BE2C (cell line): ENCODE measurements at regions not wholly inside any gene's neighbourhood (a gene's known extent, or its start where the extent isn't known, plus 50 kb on each side); places are given as distances from the start of the nearest gene placed in this dataset.

Experiments
- DNase-seq: peaks from one replicate; pipeline ENCODE4 v3.0.0-alpha.2; 2020
- H3K27me3 ChIP-seq: fragments of 250-450 bp; sonication (Bioruptor Pico); 2 replicates; pipeline ENCODE4 v1.5.1; 2020; ENCODE audit warnings: mild to moderate bottlenecking
- H3K36me3 ChIP-seq: fragments of 250-450 bp; sonication (Bioruptor Pico); 2 replicates; pipeline ENCODE4 v1.5.1; 2020; ENCODE audit warnings: mild to moderate bottlenecking
- H3K4me1 ChIP-seq: fragments of 250-450 bp; sonication (Bioruptor Pico); 2 replicates; pipeline ENCODE4 v1.5.1; 2020
- H3K4me3 ChIP-seq: 2 replicates; pipeline ENCODE4 v1.5.1; 2011; ENCODE audit warnings: low read depth, low read length
- H3K9me3 ChIP-seq: fragments of 250-450 bp; sonication (Bioruptor Pico); 2 replicates; pipeline ENCODE4 v1.5.1; 2020
- CTCF ChIP-seq: IDR thresholded peaks from 2 replicates; pipeline ENCODE4 v1.5.1; 2012; ENCODE audit warnings: mild to moderate bottlenecking, low read depth, low read length

- H3K36me3 ChIP-seq, result no peaks in the 10 kb centered on the region
- H3K27me3 ChIP-seq, result no peaks in the 10 kb centered on the region
- TF ChIP-seq CTCF, result no peak
- no peak for DNase-seq
- no peaks in the 10 kb centered on the region for H3K9me3 ChIP-seq
- H3K4me3 ChIP-seq, result no peak overlapping the region
- H3K4me1 ChIP-seq, result no peaks in the 10 kb centered on the region
Observed at GRCh38 chr2:133985563-133985962, 268.3 kb upstream of the MGAT5 start.

- no peaks in the 10 kb centered on the region for H3K36me3 ChIP-seq
- H3K27me3 ChIP-seq, result no peaks in the 10 kb centered on the region
- no peak overlapping the region for H3K4me3 ChIP-seq
- no peaks in the 10 kb centered on the region for H3K4me1 ChIP-seq
- H3K9me3 ChIP-seq, result no peaks in the 10 kb centered on the region
- no peak for TF ChIP-seq CTCF
- DNase-seq, result no peak
Observed at GRCh38 chr2:133986081-133986837, 267.6 kb upstream of the MGAT5 start.

- DNase-seq, result no peak
- Histone ChIP-seq H3K36me3 (no peaks in the 10 kb centered on the region), H3K4me3 (no peak overlapping the region), H3K4me1 (no peaks in the 10 kb centered on the region), H3K9me3 (no peaks in the 10 kb centered on the region), H3K27me3 (no peaks in the 10 kb centered on the region)
- TF ChIP-seq CTCF, result no peak
Observed at GRCh38 chr2:133986881-133987795, 266.7 kb upstream of the MGAT5 start.

- H3K4me1 ChIP-seq, result no peaks in the 10 kb centered on the region
- no peak for TF ChIP-seq CTCF
- H3K9me3 ChIP-seq, result no peaks in the 10 kb centered on the region
- DNase-seq, result no peak
- no peaks in the 10 kb centered on the region for H3K36me3 ChIP-seq
- H3K27me3 ChIP-seq, result no peaks in the 10 kb centered on the region
- no peak overlapping the region for H3K4me3 ChIP-seq
Observed at GRCh38 chr2:133988316-133988891, 265.5 kb upstream of the MGAT5 start.

GRCh38 chr2:133991606-133992168, 262.2 kb upstream of the MGAT5 start:
- no peak for TF ChIP-seq CTCF
- H3K9me3 ChIP-seq, result no peaks in the 10 kb centered on the region
- H3K4me3 ChIP-seq, result no peak overlapping the region
- no peaks in the 10 kb centered on the region for H3K27me3 ChIP-seq
- no peak for DNase-seq
- no peaks in the 10 kb centered on the region for H3K4me1 ChIP-seq
- H3K36me3 ChIP-seq, result no peaks in the 10 kb centered on the region
